ENCODE measurements at regions not wholly inside any gene's neighbourhood (a gene's known extent, or its start where the extent isn't known, plus 50 kb on each side); places are given as distances from the start of the nearest gene placed in this dataset.

DNA sequence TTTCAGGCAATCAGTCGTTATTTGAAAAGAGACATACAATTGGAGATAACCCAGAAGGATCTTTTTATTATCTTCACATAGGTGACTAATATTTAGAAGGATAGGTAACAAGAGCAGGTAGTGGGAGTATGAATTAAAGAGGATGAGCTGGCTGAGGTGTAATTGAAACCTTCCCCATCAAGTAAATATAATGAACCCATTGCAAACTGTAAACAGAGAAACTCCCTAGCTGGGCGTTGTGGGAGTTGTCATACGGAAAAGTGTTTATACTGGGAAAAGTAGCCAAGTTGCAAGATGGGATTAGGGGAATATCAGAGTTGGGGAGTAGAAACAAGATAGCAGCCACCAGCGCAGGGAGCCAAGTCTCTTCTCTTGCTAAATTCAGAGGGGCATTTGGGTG is 448.4 kb downstream of the COG6 start:
- TF ChIP-seq EZH2 (IDR thresholded peaks at IDR 0.05; ENCODE audit: borderline replicate concordance, control insufficient read depth, low read depth, low read length) = no peak
- TF ChIP-seq HDAC2 (IDR thresholded peaks at IDR 0.05) = no peak
- no peak for TF ChIP-seq POLR2A (IDR thresholded peaks at IDR 0.05; ENCODE audit: low read depth, low read length)
- no peak for TF ChIP-seq GABPA (IDR thresholded peaks at IDR 0.05; ENCODE audit: low read depth)
- TF ChIP-seq, protein P1, sequence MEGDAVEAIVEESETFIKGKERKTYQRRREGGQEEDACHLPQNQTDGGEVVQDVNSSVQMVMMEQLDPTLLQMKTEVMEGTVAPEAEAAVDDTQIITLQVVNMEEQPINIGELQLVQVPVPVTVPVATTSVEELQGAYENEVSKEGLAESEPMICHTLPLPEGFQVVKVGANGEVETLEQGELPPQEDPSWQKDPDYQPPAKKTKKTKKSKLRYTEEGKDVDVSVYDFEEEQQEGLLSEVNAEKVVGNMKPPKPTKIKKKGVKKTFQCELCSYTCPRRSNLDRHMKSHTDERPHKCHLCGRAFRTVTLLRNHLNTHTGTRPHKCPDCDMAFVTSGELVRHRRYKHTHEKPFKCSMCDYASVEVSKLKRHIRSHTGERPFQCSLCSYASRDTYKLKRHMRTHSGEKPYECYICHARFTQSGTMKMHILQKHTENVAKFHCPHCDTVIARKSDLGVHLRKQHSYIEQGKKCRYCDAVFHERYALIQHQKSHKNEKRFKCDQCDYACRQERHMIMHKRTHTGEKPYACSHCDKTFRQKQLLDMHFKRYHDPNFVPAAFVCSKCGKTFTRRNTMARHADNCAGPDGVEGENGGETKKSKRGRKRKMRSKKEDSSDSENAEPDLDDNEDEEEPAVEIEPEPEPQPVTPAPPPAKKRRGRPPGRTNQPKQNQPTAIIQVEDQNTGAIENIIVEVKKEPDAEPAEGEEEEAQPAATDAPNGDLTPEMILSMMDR (IDR thresholded peaks at IDR 0.05 in 2 of 3, conservative IDR thresholded peaks at IDR 0.05 in 1 of 3; ENCODE audit: control insufficient read depth in 2 of 3, extremely low read depth in 1 of 3, insufficient read depth in 1 of 3, low read depth in 3 of 3, low read length in 3 of 3) = no peak
- TF ChIP-seq ZNF217 (IDR thresholded peaks at IDR 0.05) = no peak
- TF ChIP-seq FOS (IDR thresholded peaks at IDR 0.05; ENCODE audit: borderline replicate concordance, extremely low read depth, insufficient read length) = no peak
- no peak for TF ChIP-seq JUND (IDR thresholded peaks at IDR 0.05; ENCODE audit: low read depth, low read length)
- no peak for TF ChIP-seq PML (IDR thresholded peaks at IDR 0.05; ENCODE audit: low read length)
